ENCODE measurements at regions not wholly inside any gene's neighbourhood (a gene's known extent, or its start where the extent isn't known, plus 50 kb on each side); places are given as distances from the start of the nearest gene placed in this dataset.

DNA sequence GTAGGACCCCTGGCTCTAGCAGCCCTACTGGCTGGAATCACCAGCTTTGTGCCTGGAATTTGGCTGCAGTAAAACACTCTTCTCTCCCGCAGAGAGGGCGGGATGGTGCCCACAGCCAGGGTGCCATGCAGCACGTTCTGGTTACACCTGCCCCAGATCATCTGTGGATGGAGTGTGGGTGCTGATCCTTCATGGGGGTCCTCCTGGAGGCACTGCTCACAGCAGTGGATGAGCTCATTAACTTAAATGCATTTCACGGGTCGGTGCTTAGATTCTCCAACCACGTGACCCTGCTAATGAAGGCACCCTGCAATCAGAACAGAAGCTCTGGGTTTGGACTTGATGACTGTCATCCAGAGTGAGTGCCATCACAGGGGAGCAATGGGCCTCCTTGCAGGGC, 138.6 kb upstream of the AFDN start:
- TF ChIP-seq, protein P1, sequence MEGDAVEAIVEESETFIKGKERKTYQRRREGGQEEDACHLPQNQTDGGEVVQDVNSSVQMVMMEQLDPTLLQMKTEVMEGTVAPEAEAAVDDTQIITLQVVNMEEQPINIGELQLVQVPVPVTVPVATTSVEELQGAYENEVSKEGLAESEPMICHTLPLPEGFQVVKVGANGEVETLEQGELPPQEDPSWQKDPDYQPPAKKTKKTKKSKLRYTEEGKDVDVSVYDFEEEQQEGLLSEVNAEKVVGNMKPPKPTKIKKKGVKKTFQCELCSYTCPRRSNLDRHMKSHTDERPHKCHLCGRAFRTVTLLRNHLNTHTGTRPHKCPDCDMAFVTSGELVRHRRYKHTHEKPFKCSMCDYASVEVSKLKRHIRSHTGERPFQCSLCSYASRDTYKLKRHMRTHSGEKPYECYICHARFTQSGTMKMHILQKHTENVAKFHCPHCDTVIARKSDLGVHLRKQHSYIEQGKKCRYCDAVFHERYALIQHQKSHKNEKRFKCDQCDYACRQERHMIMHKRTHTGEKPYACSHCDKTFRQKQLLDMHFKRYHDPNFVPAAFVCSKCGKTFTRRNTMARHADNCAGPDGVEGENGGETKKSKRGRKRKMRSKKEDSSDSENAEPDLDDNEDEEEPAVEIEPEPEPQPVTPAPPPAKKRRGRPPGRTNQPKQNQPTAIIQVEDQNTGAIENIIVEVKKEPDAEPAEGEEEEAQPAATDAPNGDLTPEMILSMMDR (IDR thresholded peaks at IDR 0.05; ENCODE audit: low read length) = no peak
- TF ChIP-seq EZH2 (IDR thresholded peaks at IDR 0.05; ENCODE audit: borderline replicate concordance, low read length) = no peak

All from OCI-LY1 (cell line).